HTR-8/SVneo (cell line): ENCODE measurements at regions not wholly inside any gene's neighbourhood (a gene's known extent, or its start where the extent isn't known, plus 50 kb on each side); places are given as distances from the start of the nearest gene placed in this dataset.

Source experiments
- DNase-seq: peaks from one replicate; pipeline ENCODE4 v3.0.0; 2011; ENCODE audit warnings: low spot score, mixed read lengths; ENCODE audit not compliant: insufficient read length
- FAIRE-seq: peaks from 2 replicates; lab custom pipeline; 2011; peaks lifted over from hg19 to GRCh38; lab: Jason Lieb, UNC

GRCh38 chr17:12512694-12513355, 152.9 kb upstream of the MYOCD start:
- FAIRE-seq (no peak), DNase-seq (no peak)

GRCh38 chr17:12514596-12514995, 151.1 kb upstream of the MYOCD start:
- no peak for DNase-seq
- FAIRE-seq: no peak

GRCh38 chr17:12519956-12520594, 145.6 kb upstream of the MYOCD start:
- DNase-seq: no peak
- FAIRE-seq: no peak

GRCh38 chr17:12521416-12521815, 144.3 kb upstream of the MYOCD start:
- DNase-seq (no peak), FAIRE-seq (no peak)

GRCh38 chr17:12522336-12522735, 143.4 kb upstream of the MYOCD start:
- DNase-seq (no peak), FAIRE-seq (no peak)

GRCh38 chr17:12522743-12523183, 142.9 kb upstream of the MYOCD start:
- DNase-seq (peak; percentile 57), FAIRE-seq (no peak)

GRCh38 chr17:12523244-12523643, 142.4 kb upstream of the MYOCD start:
- no peak for FAIRE-seq
- no peak for DNase-seq

- DNase-seq (no peak), FAIRE-seq (no peak)
Observed at GRCh38 chr17:12528036-12528435, 137.7 kb upstream of the MYOCD start.

GRCh38 chr17:12530161-12530560, 135.5 kb upstream of the MYOCD start:
- FAIRE-seq (no peak), DNase-seq (no peak)

- no peak for FAIRE-seq
Observed at GRCh38 chr17:12536021-12536420, 129.7 kb upstream of the MYOCD start.

GRCh38 chr17:12536472-12536871, 129.2 kb upstream of the MYOCD start:
- no peak for DNase-seq
- no peak for FAIRE-seq

More at GRCh38 chr17:12536021-12536420, 129.7 kb upstream of the MYOCD start:
- no peak for DNase-seq

- DNase-seq: no peak
- no peak for FAIRE-seq
Observed at GRCh38 chr17:12537436-12537835, 128.3 kb upstream of the MYOCD start.

GRCh38 chr17:12538003-12538402, 127.7 kb upstream of the MYOCD start:
- FAIRE-seq (no peak), DNase-seq (no peak)

GRCh38 chr17:12545877-12546513, 119.7 kb upstream of the MYOCD start:
- DNase-seq (peak; percentile 33), FAIRE-seq (peak; percentile 49)

- no peak for FAIRE-seq
- no peak for DNase-seq
Observed at GRCh38 chr17:12546983-12547382, 118.7 kb upstream of the MYOCD start.

GRCh38 chr17:12547831-12548230, 117.9 kb upstream of the MYOCD start:
- FAIRE-seq (no peak), DNase-seq (no peak)

GRCh38 chr17:12548558-12548957, 117.1 kb upstream of the MYOCD start:
- DNase-seq: no peak
- no peak for FAIRE-seq

GRCh38 chr17:12549499-12550041, 116.1 kb upstream of the MYOCD start:
- FAIRE-seq (no peak), DNase-seq (peak; percentile 48)

GRCh38 chr17:12553625-12554024, 112.1 kb upstream of the MYOCD start:
- FAIRE-seq (no peak), DNase-seq (no peak)

- DNase-seq: no peak
- no peak for FAIRE-seq
Observed at GRCh38 chr17:12554251-12554650, 111.4 kb upstream of the MYOCD start.

GRCh38 chr17:12566291-12566690, 99.4 kb upstream of the MYOCD start:
- DNase-seq (no peak), FAIRE-seq (no peak)
